ENCODE measurements at regions not wholly inside any gene's neighbourhood (a gene's known extent, or its start where the extent isn't known, plus 50 kb on each side); places are given as distances from the start of the nearest gene placed in this dataset.

DNA sequence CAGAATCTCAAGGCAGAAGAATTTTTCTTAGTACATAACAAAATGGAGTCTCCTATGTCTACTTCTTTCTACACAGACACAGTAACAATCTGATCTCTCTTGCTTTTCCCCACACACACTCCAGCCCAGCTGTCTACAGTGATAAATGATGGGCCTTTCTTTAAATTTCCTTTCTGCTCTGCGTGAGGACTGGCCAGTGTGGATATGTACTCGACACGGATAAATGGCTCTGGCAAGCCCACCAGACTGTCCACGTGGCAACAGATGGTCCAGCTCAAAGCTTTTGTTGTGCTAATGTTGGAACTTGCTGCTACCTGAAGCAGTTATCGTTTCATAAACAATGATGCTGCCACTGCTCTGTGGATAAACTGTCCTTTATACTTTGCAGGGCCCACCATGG lies 410.7 kb downstream of the TMEM114 start:
- TF ChIP-seq POLR2AphosphoS5 (IDR thresholded peaks at IDR 0.05; ENCODE audit: low read depth, low read length) (no peak), POLR2A (IDR thresholded peaks at IDR 0.05; ENCODE audit: low read depth, low read length) (no peak)

All from GM12891 (cell line).